IPS-NIHi11 (cell line): ENCODE measurements at regions not wholly inside any gene's neighbourhood (a gene's known extent, or its start where the extent isn't known, plus 50 kb on each side); places are given as distances from the start of the nearest gene placed in this dataset.
A peak's percentile ranks its signal among the peaks of the same experiment; 100 is the strongest.
"Not testable (repeated sequence)": the region's sequence is repeated elsewhere in the genome, so short reads cannot be mapped to it uniquely, and the experiment has no call there.

ENCODE experiments used
- DNase-seq: peaks from one replicate; pipeline ENCODE4 v3.0.0; 2012; ENCODE audit warnings: mixed read lengths, low spot score

- no peak for DNase-seq
Measured at GRCh38 chr7:15143936-15144335, 241.4 kb upstream of the DGKB start.

GRCh38 chr7:15143121-15143520 lies 240.6 kb upstream of the DGKB start:
- no peak for DNase-seq

DNA sequence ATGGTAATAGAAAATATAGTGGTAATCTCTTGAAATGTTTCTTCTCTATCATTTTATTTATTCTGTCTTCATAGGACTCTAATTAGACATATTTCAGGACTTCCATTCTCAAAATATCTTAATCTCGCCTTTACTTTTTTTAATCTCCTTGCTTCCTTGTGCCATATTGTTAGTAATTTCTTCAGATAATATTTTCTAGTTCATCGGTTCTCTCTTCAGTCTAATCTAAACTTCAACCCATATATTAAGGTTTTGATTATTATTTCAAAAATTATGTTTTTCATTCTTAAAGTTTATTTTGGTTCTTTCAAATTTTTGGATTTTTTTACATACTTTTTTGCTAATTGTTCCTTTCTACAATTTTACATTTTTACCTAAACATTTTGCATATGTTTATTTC lies 237.9 kb upstream of the DGKB start:
- no peak for DNase-seq

- no peak for DNase-seq
Measured at GRCh38 chr7:15131661-15132060, 229.1 kb upstream of the DGKB start.

GRCh38 chr7:15130666-15131541 lies 228.4 kb upstream of the DGKB start:
- no peak for DNase-seq

DNA sequence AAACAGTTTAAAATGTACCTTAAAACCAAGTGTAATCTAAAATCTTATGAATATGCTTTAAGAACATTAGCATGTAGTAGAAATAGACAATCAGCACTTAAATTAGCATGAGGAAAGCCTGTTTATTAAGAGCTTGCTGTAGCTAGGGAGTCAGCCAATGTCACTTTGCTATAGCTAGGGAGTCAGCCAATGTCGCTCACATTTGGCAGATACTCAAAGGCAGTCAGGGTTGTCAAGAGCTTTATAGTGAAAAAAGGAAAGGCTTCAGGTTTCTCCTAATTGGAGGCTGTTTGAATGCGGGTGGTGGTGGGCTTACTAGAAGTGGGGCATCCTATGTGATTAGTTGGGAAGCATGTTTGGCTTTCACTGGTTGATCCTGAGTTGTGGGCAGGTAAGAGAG lies 226.2 kb upstream of the DGKB start:
- no peak for DNase-seq

- DNase-seq, result not testable (repeated sequence)
Measured at GRCh38 chr7:15126653-15127052, 224.1 kb upstream of the DGKB start.

GRCh38 chr7:15123901-15124300 lies 221.3 kb upstream of the DGKB start:
- no peak for DNase-seq

DNA sequence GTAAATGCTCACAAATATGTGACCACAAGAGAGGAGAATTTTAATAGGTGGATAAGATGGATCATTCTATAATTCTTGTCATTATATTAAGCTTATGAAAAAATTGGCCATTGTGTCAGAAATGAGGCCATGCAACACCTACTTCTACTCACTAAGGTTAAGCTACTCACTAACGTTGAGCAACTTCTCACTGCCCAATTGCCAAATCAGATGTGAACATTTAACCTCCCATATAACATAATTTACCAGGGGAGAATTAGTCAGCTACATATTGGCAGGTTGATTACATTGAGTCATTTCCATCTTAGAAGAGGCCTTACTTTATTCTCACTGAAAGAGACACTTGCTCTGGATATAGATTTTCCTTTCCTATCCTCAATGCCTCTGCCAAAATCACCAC lies 211.2 kb upstream of the DGKB start:
- DNase-seq, result no peak

- DNase-seq, result no peak
Measured at GRCh38 chr7:15105711-15106110, 203.2 kb upstream of the DGKB start.

- DNase-seq, result no peak
Measured at GRCh38 chr7:15104411-15105092, 202.0 kb upstream of the DGKB start.

DNA sequence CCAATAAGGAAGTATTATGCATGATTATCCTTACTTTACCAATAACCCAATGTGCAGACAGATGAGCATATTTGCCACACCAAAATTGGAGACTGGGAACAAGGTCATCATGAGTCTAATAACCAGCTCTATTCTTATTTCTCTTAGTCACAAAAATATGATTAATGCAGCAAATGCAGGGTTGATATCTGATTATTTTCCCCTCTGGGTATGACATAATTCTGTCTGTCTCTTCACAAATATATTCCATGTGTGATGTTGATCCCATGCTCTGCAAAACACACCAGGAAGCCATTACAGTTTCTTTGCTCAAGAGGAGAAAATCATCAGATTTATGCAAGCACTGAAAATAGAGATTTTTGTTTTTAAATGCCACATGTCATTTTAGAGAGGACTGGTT lies 196.5 kb upstream of the DGKB start:
- DNase-seq, result no peak

DNA sequence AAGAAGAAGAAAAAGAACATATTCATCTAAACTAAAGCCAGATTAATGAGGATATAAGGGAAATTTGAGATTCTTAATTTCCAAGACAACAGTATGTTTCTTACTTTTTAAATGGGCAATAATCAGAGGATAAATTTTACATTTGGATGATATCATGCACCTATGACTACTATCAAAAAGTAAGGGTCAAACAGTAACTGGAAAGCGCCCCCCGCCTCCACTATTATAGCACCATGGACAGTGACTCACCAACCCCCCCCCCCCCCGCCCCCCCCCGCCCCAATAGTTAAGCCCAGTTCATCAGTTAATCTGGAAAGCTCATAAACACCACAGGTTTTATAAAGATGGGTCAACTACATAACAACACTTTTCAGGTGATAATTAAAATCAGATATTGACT lies 194.3 kb upstream of the DGKB start:
- no peak for DNase-seq

DNA sequence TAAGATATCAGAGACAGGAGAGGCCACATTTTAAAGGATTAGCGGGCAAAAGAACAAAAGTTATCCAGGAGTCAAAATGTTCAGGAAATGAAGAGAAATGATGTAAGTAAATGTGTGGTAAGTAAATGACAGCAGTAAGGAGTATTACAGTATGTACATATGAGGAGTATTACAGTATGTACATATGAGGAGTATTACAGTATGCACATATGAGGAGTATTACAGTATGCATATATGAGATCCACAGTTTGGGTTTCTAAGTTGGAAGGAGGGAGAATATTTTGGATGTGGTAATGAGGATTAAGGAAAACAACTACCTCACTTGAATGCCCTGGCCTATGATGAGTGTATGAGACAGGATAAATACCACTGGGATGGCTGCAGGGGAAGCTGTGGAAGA lies 192.4 kb upstream of the DGKB start:
- no peak for DNase-seq

DNA sequence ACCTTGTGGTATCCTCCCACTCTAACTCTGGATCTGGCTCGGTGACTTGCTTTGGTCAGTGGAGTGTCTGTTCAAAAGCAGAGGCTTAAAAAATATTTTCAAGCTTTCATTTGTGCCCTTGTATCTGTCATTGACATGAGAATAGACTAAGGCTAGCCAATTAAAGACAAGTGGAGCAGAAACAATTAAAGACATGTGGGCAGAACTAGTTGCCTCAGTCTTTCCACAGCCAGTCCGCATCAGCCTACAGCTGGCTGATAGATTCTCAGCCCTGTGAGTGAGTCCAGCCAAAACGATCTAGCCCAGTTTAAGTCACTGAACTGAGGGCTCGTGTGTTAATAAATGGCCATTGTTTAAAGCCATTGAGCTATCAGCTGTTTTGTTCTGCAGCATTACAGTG lies 185.2 kb upstream of the DGKB start:
- peak; percentile 10 for DNase-seq

- DNase-seq, result no peak
Measured at GRCh38 chr7:15086862-15087261, 184.3 kb upstream of the DGKB start.

- no peak for DNase-seq
Measured at GRCh38 chr7:15086131-15086611, 183.6 kb upstream of the DGKB start.

GRCh38 chr7:15085366-15085765 lies 182.8 kb upstream of the DGKB start:
- no peak for DNase-seq

DNA sequence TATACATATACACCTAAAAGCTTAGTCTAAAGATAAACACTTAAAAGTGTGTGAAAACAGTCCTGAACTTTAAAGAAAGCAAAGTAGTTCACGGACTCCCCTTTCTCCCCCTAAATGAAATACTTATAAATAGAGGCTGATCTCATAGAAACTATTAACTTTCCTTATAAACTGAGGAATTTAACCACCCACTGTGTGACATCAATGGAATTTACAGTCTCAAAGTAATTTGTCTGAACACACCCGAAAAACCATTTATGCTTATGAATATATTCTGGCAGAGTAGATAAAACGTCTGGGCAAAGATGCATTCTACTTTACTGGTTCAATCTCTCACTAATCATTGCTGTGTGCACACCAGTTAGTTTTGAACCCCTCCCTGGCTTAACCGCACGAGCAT lies 181.8 kb upstream of the DGKB start:
- DNase-seq, result no peak

DNA sequence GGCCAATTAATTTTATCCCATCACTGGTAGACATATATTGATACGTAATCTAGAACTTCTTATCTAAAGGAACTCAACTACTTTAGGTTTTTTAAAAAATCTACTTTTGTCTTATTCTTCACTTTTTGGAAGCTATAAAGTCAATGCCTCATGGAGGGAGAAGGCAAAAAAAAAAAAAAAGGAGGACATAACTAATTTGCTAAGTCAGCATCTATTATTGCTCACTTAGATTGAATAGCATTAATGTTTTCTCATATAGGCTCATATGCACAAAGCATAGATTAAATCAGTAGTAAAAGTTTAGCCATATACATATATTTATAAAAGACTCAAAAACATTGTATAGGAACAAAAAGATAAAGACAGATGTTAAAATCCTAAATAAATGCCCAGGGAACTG lies 179.3 kb upstream of the DGKB start:
- no peak for DNase-seq

- DNase-seq, result no peak
Measured at GRCh38 chr7:15073301-15073700, 170.8 kb upstream of the DGKB start.

DNA sequence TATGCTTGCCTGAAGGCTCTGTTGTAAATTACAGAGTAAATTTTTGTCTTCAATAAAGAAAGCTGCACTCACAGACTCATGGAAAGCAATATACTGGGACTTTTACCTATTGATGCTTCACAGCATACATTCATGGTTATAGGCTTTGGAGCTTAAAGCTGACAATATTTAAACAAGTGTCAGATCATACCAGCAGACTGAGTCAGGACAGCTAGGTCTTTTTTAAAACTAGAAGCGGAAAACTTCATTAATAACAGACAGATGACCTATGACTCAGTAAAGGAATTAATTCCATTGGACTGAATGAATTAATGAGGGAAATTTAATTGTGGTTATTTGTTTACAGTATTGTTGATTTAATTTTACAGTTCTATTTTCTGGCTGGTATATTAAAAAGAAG lies 165.8 kb upstream of the DGKB start:
- DNase-seq, result no peak

GRCh38 chr7:15057272-15057671 lies 154.7 kb upstream of the DGKB start:
- no peak for DNase-seq

DNA sequence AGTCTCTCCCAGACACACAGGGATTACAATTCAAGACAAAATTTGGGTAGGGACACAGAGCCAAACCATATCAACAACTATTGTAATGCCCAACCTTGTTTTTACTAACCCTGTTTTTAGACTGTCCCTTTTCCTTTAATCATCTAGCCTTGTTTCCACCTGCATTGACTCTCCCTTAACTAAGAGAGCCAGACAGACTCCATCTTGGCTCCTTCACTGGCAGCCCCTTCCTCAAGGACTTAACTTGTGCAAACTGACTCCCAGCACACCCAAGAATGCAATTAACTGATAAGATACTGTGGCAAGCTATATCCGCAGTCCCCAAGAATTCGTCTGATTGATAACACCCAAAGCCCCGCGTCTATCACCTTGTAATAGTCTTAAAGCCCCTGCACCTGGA lies 151.8 kb upstream of the DGKB start:
- not testable (repeated sequence) for DNase-seq
